ENCODE measurements at regions not wholly inside any gene's neighbourhood (a gene's known extent, or its start where the extent isn't known, plus 50 kb on each side); places are given as distances from the start of the nearest gene placed in this dataset.

- no peak overlapping the region for H3K27ac Mint-ChIP-seq
- TF ChIP-seq CTCF (IDR thresholded peaks at IDR 0.05): no peak
- peaks cover 13% of the 10 kb centered on the region for H3K4me1 Mint-ChIP-seq
- H3K27me3 Mint-ChIP-seq (ENCODE audit: low read depth, poor library complexity): no peaks in the 10 kb centered on the region
- H3K4me3 Mint-ChIP-seq: no peak overlapping the region
- H3K9me3 Mint-ChIP-seq: no peaks in the 10 kb centered on the region
- H3K36me3 Mint-ChIP-seq (ENCODE audit: low read depth): no peaks in the 10 kb centered on the region
- no peak for DNase-seq
Measured at GRCh38 chr10:64102264-64102633, 581.0 kb downstream of the REEP3 start.

GRCh38 chr10:64102916-64103315, 581.7 kb downstream of the REEP3 start:
- H3K27ac Mint-ChIP-seq: no peak overlapping the region
- H3K4me1 Mint-ChIP-seq: peaks cover 14% of the 10 kb centered on the region
- H3K4me3 Mint-ChIP-seq: no peak overlapping the region
- no peaks in the 10 kb centered on the region for H3K27me3 Mint-ChIP-seq (ENCODE audit: low read depth, poor library complexity)
- DNase-seq: no peak
- H3K9me3 Mint-ChIP-seq: no peaks in the 10 kb centered on the region
- no peak for TF ChIP-seq CTCF (IDR thresholded peaks at IDR 0.05)
- H3K36me3 Mint-ChIP-seq (ENCODE audit: low read depth): no peaks in the 10 kb centered on the region

GRCh38 chr10:64103750-64104470, 582.7 kb downstream of the REEP3 start:
- Mint-ChIP-seq H3K36me3 (ENCODE audit: low read depth) (peaks cover 2% of the 10 kb centered on the region), H3K27me3 (ENCODE audit: low read depth, poor library complexity) (no peaks in the 10 kb centered on the region), H3K9me3 (peaks cover 2% of the 10 kb centered on the region), H3K27ac (no peak overlapping the region), H3K4me1 (peaks cover 14% of the 10 kb centered on the region), H3K4me3 (no peak overlapping the region)
- TF ChIP-seq CTCF (IDR thresholded peaks at IDR 0.05): no peak
- no peak for DNase-seq

GRCh38 chr10:64109926-64110495, 588.8 kb downstream of the REEP3 start:
- Mint-ChIP-seq H3K4me3 (no peak overlapping the region), H3K27ac (no peak overlapping the region)

GRCh38 chr10:64112701-64113355, 591.6 kb downstream of the REEP3 start:
- Mint-ChIP-seq H3K27me3 (ENCODE audit: low read depth, poor library complexity) (peaks cover 4% of the 10 kb centered on the region), H3K4me3 (no peak overlapping the region), H3K36me3 (ENCODE audit: low read depth) (peaks cover 4% of the 10 kb centered on the region), H3K4me1 (peaks cover 45% of the 10 kb centered on the region), H3K27ac (no peak overlapping the region), H3K9me3 (peaks cover 5% of the 10 kb centered on the region)
- TF ChIP-seq CTCF (IDR thresholded peaks at IDR 0.05): no peak
- DNase-seq: no peak

More at GRCh38 chr10:64109926-64110495, 588.8 kb downstream of the REEP3 start:
- H3K9me3 Mint-ChIP-seq: peaks cover 5% of the 10 kb centered on the region
- DNase-seq: no peak
- TF ChIP-seq CTCF (IDR thresholded peaks at IDR 0.05): no peak
- peaks cover 4% of the 10 kb centered on the region for H3K36me3 Mint-ChIP-seq (ENCODE audit: low read depth)
- H3K27me3 Mint-ChIP-seq (ENCODE audit: low read depth, poor library complexity): peaks cover 4% of the 10 kb centered on the region
- H3K4me1 Mint-ChIP-seq: peaks cover 47% of the 10 kb centered on the region
